ENCODE measurements at regions not wholly inside any gene's neighbourhood (a gene's known extent, or its start where the extent isn't known, plus 50 kb on each side); places are given as distances from the start of the nearest gene placed in this dataset.

DNA sequence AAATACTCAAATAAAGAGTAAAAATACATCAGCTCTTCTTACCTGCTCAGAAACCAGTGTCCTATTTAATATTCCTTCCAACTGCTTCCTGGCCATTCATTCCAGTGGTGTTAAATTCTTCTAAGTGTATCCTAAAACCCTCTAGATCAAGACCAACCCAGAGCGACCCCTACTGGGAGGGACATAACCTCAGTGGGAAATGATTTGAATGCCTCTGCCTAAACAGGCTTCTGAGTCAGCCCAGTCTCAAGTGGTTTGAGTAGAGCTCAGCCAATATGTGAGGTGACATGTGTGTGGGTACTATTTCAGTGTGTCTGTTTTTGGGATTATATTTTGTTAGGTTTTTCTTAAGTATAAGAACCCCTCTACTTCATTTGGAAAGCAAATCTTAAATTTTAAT is 133.6 kb upstream of the ARHGEF9 start:
- no CpG with 5 or more reads among the region's 1 CpG for WGBS (ENCODE audit: insufficient coverage)
- no peak overlapping the region for H3K4me3 Mint-ChIP-seq

DNA sequence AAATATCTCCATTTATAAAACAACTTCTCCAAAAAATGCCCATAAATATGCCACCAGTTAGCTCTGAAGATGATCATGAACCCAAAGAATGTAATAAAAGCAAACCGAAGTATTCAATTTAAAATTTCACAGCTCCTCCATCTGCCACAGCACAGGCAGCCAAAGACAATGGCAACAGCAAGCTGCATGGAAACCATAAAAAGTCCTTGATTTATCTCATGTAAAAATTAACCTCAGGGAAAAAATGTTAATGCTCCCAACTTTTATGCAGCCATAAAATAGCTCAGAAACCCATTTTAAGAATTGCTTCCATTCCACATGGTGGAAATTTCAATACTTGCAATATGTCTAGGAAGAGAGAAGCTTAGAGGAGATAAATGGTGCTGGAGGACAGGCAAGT is 132.3 kb upstream of the ARHGEF9 start:
- no peaks in the 10 kb centered on the region for H3K36me3 ChIP-seq (ENCODE audit: control insufficient read depth, insufficient read depth, low read length)
- intact Hi-C loops (cut with micrococcal nuclease), result no loop called here
- Mint-ChIP-seq H3K9me3 (peaks cover 2 to 14% of the 10 kb centered on the region in 2 donors), H3K27ac (no peak overlapping the region), H3K4me3 (no peak overlapping the region), H3K27me3 (ENCODE audit: low read depth in 2 of 2) (no peaks in the 10 kb centered on the region), H3K36me3 (no peaks in the 10 kb centered on the region), H3K4me1 (no peaks in the 10 kb centered on the region)
- 100% methylated on average over 1 of the region's 1 CpG for WGBS (ENCODE audit: insufficient coverage)
- no peaks in the 10 kb centered on the region for H3K4me1 ChIP-seq (ENCODE audit: control insufficient read depth, insufficient read depth, low read length)
- no peak overlapping the region for H3K27ac ChIP-seq (ENCODE audit: low read length)
- H3K9me3 ChIP-seq (ENCODE audit: control insufficient read depth, insufficient read depth, low read length), result no peaks in the 10 kb centered on the region
- no peaks in the 10 kb centered on the region for H3K27me3 ChIP-seq (ENCODE audit: control insufficient read depth, insufficient read depth, low read length)
- DNase-seq, result no peak
- TF ChIP-seq, protein P1, sequence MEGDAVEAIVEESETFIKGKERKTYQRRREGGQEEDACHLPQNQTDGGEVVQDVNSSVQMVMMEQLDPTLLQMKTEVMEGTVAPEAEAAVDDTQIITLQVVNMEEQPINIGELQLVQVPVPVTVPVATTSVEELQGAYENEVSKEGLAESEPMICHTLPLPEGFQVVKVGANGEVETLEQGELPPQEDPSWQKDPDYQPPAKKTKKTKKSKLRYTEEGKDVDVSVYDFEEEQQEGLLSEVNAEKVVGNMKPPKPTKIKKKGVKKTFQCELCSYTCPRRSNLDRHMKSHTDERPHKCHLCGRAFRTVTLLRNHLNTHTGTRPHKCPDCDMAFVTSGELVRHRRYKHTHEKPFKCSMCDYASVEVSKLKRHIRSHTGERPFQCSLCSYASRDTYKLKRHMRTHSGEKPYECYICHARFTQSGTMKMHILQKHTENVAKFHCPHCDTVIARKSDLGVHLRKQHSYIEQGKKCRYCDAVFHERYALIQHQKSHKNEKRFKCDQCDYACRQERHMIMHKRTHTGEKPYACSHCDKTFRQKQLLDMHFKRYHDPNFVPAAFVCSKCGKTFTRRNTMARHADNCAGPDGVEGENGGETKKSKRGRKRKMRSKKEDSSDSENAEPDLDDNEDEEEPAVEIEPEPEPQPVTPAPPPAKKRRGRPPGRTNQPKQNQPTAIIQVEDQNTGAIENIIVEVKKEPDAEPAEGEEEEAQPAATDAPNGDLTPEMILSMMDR (IDR thresholded peaks at IDR 0.05), result no peak
- H3K4me3 ChIP-seq (ENCODE audit: low read length), result no peak overlapping the region
- ATAC-seq, result no peak

More for the DNA sequence above, 133.6 kb upstream of the ARHGEF9 start:
- TF ChIP-seq, protein P1 (IDR thresholded peaks at IDR 0.05), result no peak
- H3K9me3 ChIP-seq (ENCODE audit: control insufficient read depth, insufficient read depth, low read length), result no peaks in the 10 kb centered on the region
- no peaks in the 10 kb centered on the region for H3K4me1 Mint-ChIP-seq
- H3K27ac Mint-ChIP-seq, result no peak overlapping the region
- ATAC-seq (no peak), DNase-seq (no peak)
- no peaks in the 10 kb centered on the region for H3K36me3 ChIP-seq (ENCODE audit: control insufficient read depth, insufficient read depth, low read length)
- H3K27me3 Mint-ChIP-seq (ENCODE audit: low read depth in 2 of 2), result no peaks in the 10 kb centered on the region
- no peak overlapping the region for H3K4me3 ChIP-seq (ENCODE audit: low read length)
- no peak overlapping the region for H3K27ac ChIP-seq (ENCODE audit: low read length)
- H3K4me1 ChIP-seq (ENCODE audit: control insufficient read depth, insufficient read depth, low read length), result no peaks in the 10 kb centered on the region
- H3K9me3 Mint-ChIP-seq, result peaks cover 2 to 8% of the 10 kb centered on the region in 2 donors
- intact Hi-C loops (cut with micrococcal nuclease), result no loop called here
- H3K27me3 ChIP-seq (ENCODE audit: control insufficient read depth, insufficient read depth, low read length), result no peaks in the 10 kb centered on the region
- no peaks in the 10 kb centered on the region for H3K36me3 Mint-ChIP-seq

DNA sequence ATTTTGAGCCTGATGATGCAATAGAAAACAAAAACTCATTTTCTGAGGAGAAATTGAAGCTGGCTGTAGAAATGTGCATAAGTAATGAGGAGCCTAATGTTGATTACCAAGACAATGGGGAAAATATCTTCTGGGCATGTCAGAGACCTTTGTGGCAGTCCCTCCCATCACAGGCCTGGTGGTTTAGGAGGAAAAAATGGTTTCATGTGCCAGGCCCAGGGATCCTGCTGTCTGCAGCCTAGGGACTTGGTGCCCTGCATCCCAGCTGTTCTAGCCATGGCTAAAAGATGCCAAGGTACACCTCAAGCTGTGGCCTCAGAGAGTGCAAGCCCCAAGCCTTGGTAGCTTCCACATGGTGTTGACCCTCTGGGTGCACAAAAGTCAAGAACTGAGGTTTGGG is 128.7 kb upstream of the ARHGEF9 start:
- H3K4me1 ChIP-seq (ENCODE audit: control insufficient read depth, insufficient read depth, low read length), result no peaks in the 10 kb centered on the region
- no peak overlapping the region for H3K4me3 ChIP-seq (ENCODE audit: low read length)
- H3K36me3 ChIP-seq (ENCODE audit: control insufficient read depth, insufficient read depth, low read length), result no peaks in the 10 kb centered on the region
- no peak overlapping the region for H3K27ac Mint-ChIP-seq
- no peaks in the 10 kb centered on the region for H3K9me3 ChIP-seq (ENCODE audit: control insufficient read depth, insufficient read depth, low read length)
- intact Hi-C loops (cut with micrococcal nuclease), result no loop called here
- TF ChIP-seq, protein P1 (IDR thresholded peaks at IDR 0.05), result no peak
- no peak overlapping the region for H3K27ac ChIP-seq (ENCODE audit: low read length)
- H3K36me3 Mint-ChIP-seq, result no peaks in the 10 kb centered on the region
- ATAC-seq (no peak), DNase-seq (no peak)
- H3K4me1 Mint-ChIP-seq, result no peaks in the 10 kb centered on the region
- H3K27me3 Mint-ChIP-seq (ENCODE audit: low read depth in 2 of 2), result no peaks in the 10 kb centered on the region
- no peak overlapping the region for H3K4me3 Mint-ChIP-seq
- no peaks in the 10 kb centered on the region for H3K27me3 ChIP-seq (ENCODE audit: control insufficient read depth, insufficient read depth, low read length)
- peaks cover 0 to 6% of the 10 kb centered on the region in 2 donors for H3K9me3 Mint-ChIP-seq

DNA sequence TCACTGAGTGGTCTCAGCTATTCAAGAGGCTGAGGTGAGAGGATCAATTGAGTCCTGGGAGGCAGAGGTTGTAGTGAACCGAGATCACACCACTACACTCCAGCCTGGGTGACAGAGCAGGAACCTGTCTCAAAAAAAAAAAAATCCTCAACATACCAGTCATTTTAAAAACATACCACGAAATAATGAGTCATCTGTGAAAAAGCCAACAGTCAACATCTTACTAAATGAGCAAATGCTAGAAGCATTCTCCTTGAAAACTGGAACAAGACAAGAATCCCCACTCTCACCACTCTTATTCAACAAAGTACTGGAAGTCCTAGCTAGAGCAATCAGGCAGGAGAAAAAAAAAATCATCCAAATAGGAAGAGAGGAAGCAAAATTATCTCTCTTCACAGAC is 104.0 kb upstream of the ARHGEF9 start:
- Histone ChIP-seq H3K4me3 (ENCODE audit: low read length) (no peak overlapping the region), H3K36me3 (ENCODE audit: control insufficient read depth, insufficient read depth, low read length) (no peaks in the 10 kb centered on the region), H3K27ac (ENCODE audit: low read length) (no peak overlapping the region), H3K9me3 (ENCODE audit: control insufficient read depth, insufficient read depth, low read length) (peaks cover 10% of the 10 kb centered on the region), H3K27me3 (ENCODE audit: control insufficient read depth, insufficient read depth, low read length) (no peaks in the 10 kb centered on the region), H3K4me1 (ENCODE audit: control insufficient read depth, insufficient read depth, low read length) (no peaks in the 10 kb centered on the region)
- intact Hi-C loops (cut with micrococcal nuclease), result no loop called here
- Mint-ChIP-seq H3K36me3 (peaks cover 14% of the 10 kb centered on the region), H3K4me1 (no peaks in the 10 kb centered on the region), H3K9me3 (peaks cover 6 to 15% of the 10 kb centered on the region in 2 donors), H3K27me3 (ENCODE audit: low read depth in 2 of 2) (no peaks in the 10 kb centered on the region), H3K27ac (no peak overlapping the region), H3K4me3 (no peak overlapping the region)
- ATAC-seq (no peak), DNase-seq (no peak)
- TF ChIP-seq, protein P1 (IDR thresholded peaks at IDR 0.05), result no peak
- WGBS (ENCODE audit: insufficient coverage), result 50% methylated on average over 1 of the region's 2 CpGs
